Activated CD8-positive, alpha-beta memory T cell treated with anti-CD3 and anti-CD28 coated beads, Interleukin-2, amount 10 ng/mL, durations not matched to agents 7 days and 5 days (primary cell): ENCODE measurements at regions not wholly inside any gene's neighbourhood (a gene's known extent, or its start where the extent isn't known, plus 50 kb on each side); places are given as distances from the start of the nearest gene placed in this dataset.
A peak's percentile ranks its signal among the peaks of the same experiment; 100 is the strongest.

ENCODE experiments used
- ATAC-seq: fragments of 150-1000 bp; cut with Tn5 transposase; one replicate; pipeline ENCODE4 v1.10.0; 2021; ENCODE audit warnings: moderate library complexity
- CTCF ChIA-PET: fragments of 350-600 bp; sonication (Branson Sonifier 250); formaldehyde crosslinking; loops from one replicate; lab custom pipeline; 2021; ENCODE audit warnings: antibody characterized with exemption; lab: Charles Lee
- DNase-seq: peaks from one replicate; pipeline ENCODE4 v3.0.0-alpha.2; 2020
- H3K27ac Mint-ChIP-seq: one replicate; pipeline ENCODE4 v1.8.0; 2021; ENCODE audit warnings: mild to moderate bottlenecking, mixed read lengths
- H3K27me3 Mint-ChIP-seq: one replicate; pipeline ENCODE4 v1.8.0; 2021; ENCODE audit warnings: mixed read lengths
- H3K36me3 Mint-ChIP-seq: one replicate; pipeline ENCODE4 v1.8.0; 2021; ENCODE audit warnings: mild to moderate bottlenecking, mixed read lengths
- H3K4me1 Mint-ChIP-seq: one replicate; pipeline ENCODE4 v1.8.0; 2021; ENCODE audit warnings: mixed read lengths
- H3K4me3 Mint-ChIP-seq: one replicate; pipeline ENCODE4 v1.8.0; 2021; ENCODE audit warnings: mild to moderate bottlenecking, moderate library complexity, mixed read lengths
- H3K9me3 Mint-ChIP-seq: one replicate; pipeline ENCODE4 v1.8.0; 2022; ENCODE audit warnings: low read depth, mixed read lengths

DNA sequence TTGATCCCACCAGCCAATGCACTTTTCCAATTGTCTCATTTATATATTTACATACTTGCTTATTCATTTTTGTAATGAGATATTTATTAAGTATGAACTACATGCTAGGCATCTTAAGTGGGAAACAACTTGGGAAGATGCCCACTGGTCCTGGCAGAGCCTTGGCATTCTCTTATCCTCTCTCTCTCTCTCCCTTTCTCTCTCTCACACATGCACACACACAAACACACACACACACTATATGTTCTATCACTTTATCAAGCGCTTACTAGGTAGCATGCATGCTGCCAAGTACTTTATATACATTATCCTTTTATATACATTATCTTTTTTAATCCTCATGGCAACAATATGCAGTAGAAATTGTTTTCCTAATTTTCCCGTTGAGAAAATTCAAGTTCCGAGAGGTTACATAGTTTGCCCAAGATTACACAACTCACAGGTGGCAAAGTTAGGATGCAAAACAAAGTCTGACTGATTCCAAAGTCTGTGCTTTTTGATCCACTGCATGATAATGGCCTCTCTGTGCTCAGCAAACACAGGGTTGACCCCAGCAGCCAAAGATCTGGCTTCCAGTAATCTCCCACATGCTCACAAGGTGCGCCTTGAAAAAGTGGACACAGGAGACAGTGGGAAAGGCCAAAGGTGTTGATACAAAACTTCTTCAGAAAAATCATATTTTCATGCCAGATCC lies 173.1 kb upstream of the KLF3 start:
- Mint-ChIP-seq H3K36me3 (no peaks in the 10 kb centered on the region), H3K9me3 (no peaks in the 10 kb centered on the region), H3K4me3 (no peak overlapping the region), H3K27ac (no peak overlapping the region), H3K4me1 (peaks cover 11% of the 10 kb centered on the region), H3K27me3 (peaks cover 3% of the 10 kb centered on the region)
- CTCF ChIA-PET: no interaction called here
- ATAC-seq (no peak), DNase-seq (no peak)

DNA sequence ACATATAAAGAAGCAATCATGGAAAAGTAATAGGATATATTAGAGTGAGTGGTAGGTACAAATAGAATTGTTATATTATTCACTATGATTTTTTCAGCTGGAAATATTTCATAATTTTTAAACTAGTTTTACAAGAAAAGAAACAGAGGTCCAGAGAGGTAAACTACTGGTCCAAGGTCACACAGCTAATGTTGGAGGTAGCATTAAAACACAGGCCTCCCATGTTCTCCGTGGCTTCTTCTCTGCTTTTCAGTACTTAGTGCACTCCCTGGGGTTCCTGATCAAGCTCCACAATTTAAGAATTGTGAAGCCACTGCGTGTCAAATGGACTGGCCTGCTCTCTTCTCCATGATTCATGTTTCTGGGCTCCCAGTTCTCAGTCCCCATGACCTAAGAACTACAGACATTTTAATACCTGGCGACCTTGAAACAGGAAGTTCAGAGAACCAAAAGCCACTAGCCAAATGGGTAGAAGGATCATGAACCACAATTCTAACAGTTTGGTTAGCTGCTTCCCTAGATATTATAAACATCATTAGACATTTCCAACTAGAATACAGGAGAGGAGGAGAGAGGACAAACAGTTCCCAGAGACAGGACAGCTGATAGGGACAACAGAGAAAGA lies 172.0 kb upstream of the KLF3 start:
- ATAC-seq: no peak
- H3K9me3 Mint-ChIP-seq: no peaks in the 10 kb centered on the region
- peaks cover 4% of the 10 kb centered on the region for H3K27me3 Mint-ChIP-seq
- CTCF ChIA-PET: no interaction called here
- DNase-seq: no peak
- H3K4me1 Mint-ChIP-seq: peaks cover 11% of the 10 kb centered on the region
- H3K36me3 Mint-ChIP-seq: no peaks in the 10 kb centered on the region
- H3K27ac Mint-ChIP-seq: no peak overlapping the region
- no peak overlapping the region for H3K4me3 Mint-ChIP-seq

DNA sequence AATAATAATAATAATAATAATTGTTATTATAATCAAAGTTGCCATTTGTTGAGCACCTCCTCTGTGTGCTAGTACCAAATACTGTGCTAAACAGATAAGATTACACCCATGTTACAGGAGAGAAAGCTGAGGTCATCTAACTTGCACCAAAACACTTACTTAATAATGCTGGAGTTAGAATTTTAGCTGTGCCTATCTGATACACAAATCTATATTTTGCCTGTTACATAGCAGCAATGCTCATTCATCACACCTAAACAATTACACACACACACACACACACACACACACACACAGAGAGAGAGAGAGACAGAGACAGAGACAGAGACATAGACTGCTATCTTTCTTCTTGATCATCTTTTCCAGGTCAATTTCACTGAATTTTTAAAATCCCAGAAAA lies 170.9 kb upstream of the KLF3 start:
- Mint-ChIP-seq H3K36me3 (no peaks in the 10 kb centered on the region), H3K4me1 (peaks cover 11% of the 10 kb centered on the region), H3K4me3 (no peak overlapping the region), H3K9me3 (no peaks in the 10 kb centered on the region), H3K27ac (no peak overlapping the region), H3K27me3 (peaks cover 14% of the 10 kb centered on the region)
- CTCF ChIA-PET: no interaction called here
- DNase-seq (no peak), ATAC-seq (no peak)

DNA sequence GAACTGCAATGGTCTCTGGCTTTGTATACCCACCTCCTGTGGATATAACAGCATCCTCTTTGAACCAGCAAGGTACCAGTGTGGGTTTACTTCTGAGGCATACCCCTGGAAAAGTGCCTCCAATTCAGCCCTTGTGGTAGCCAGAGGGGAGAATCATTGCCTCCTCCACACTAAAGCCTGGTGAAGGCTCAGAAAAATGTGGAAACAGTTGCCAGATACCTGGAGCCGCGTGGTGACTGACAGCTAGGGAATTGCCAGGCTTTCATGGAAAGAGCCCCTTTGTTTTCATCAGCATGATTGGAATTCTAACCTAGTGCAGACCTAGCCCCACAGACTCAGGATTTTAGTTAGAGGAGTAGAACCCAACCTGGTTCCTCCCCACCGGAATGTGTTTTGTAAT lies 168.6 kb upstream of the KLF3 start:
- Mint-ChIP-seq H3K4me3 (no peak overlapping the region), H3K4me1 (peaks cover 8% of the 10 kb centered on the region), H3K27me3 (peaks cover 24% of the 10 kb centered on the region), H3K9me3 (no peaks in the 10 kb centered on the region), H3K27ac (no peak overlapping the region), H3K36me3 (no peaks in the 10 kb centered on the region)
- CTCF ChIA-PET: no interaction called here
- no peak for ATAC-seq
- no peak for DNase-seq

DNA sequence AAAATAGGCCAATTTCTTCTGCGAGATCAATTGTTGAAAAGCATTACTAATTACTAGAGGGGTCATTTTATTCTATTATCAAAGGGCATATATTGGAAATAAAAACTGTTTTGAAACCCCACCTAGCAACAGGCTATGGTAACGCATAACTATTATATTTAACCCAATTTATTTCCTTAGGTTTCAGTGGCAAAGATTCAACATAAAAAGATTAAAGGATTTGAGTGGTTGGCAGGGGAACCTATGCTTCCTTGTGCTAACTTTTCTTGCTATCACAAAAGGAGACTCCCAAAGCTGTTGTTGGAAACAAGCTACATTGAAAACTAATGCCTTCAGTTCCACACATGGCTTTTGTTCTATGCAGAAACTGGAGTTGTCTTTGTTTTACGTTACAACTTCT lies 166.9 kb upstream of the KLF3 start:
- H3K9me3 Mint-ChIP-seq: no peaks in the 10 kb centered on the region
- H3K4me1 Mint-ChIP-seq: peaks cover 2% of the 10 kb centered on the region
- peaks cover 35% of the 10 kb centered on the region for H3K27me3 Mint-ChIP-seq
- no peak for ATAC-seq
- H3K27ac Mint-ChIP-seq: no peak overlapping the region
- CTCF ChIA-PET: interaction anchor here (0.9 kb wide), 1 partner anchor 178 kb away, joined by 6 read pairs; no protein-coding TSS in a partner anchor
- H3K4me3 Mint-ChIP-seq: no peak overlapping the region
- no peak for DNase-seq
- no peaks in the 10 kb centered on the region for H3K36me3 Mint-ChIP-seq

DNA sequence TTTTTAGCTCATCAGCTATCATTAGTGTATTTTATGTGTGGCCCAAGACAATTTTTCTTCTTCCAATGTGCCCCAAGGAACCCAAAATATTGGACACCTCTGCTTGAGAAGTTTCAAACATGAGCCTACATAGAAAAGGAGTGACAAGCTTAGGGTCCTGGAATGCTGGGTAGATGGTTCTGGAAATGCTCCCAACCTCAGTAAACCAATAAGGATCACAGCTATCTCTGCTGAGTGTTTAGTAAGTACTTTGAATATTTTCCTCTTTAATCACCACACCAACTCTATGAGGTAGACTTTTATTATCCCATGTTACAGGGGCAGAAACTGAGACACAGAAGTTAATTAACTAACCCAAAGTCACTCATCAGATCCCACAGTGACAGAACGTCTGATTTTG lies 164.9 kb upstream of the KLF3 start:
- Mint-ChIP-seq H3K9me3 (no peaks in the 10 kb centered on the region), H3K27ac (no peak overlapping the region), H3K4me3 (no peak overlapping the region), H3K36me3 (no peaks in the 10 kb centered on the region), H3K4me1 (peaks cover 8% of the 10 kb centered on the region), H3K27me3 (peaks cover 42% of the 10 kb centered on the region)
- DNase-seq (no peak), ATAC-seq (no peak)
- CTCF ChIA-PET: no interaction called here

DNA sequence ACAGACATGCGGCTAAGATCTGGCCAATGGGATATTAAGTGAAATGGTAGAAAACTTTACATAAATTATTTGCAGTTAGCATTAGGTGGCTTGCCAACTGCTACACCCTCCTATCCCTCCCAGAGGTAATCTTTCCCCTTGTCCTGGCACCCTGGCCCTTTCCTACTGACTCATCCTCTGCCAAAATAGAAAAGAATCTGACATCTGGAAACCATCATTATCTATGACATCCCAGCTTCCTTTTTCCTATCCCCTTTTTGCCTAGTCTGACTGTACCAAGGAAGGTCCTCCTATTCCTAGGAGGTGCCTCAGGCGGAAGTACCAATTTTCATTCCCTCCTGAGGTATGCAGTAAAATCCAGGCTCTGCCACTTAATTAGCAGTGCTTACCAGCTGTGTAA lies 163.6 kb upstream of the KLF3 start:
- ATAC-seq (no peak), DNase-seq (no peak)
- Mint-ChIP-seq H3K4me3 (no peak overlapping the region), H3K36me3 (peaks cover 3% of the 10 kb centered on the region), H3K27me3 (peaks cover 54% of the 10 kb centered on the region), H3K9me3 (no peaks in the 10 kb centered on the region), H3K4me1 (peaks cover 9% of the 10 kb centered on the region), H3K27ac (no peak overlapping the region)
- CTCF ChIA-PET: interaction anchor here (1.1 kb wide), 1 partner anchor 144 kb away, joined by 3 read pairs; no protein-coding TSS in a partner anchor

DNA sequence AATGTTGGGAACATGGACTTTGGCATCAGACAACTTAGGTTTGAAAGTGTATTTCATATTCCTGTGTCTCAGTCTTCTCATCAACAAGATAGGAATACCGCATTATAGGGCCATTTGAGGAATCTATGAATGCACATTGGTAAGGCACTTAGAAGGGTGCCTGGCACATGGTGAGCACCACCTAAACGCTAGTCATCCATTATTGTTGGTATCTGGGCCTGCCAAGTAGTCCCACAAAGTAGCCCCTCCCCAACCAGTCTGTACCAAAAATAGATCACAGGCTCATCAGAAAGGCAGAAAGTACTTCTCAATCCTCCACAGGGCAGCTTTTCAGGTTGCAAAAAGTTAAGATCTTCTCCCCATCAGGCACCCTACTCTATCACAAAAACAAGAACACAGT lies 162.3 kb upstream of the KLF3 start:
- no peak overlapping the region for H3K27ac Mint-ChIP-seq
- H3K9me3 Mint-ChIP-seq: no peaks in the 10 kb centered on the region
- no peak for ATAC-seq
- H3K27me3 Mint-ChIP-seq: peaks cover 66% of the 10 kb centered on the region
- H3K4me1 Mint-ChIP-seq: peaks cover 9% of the 10 kb centered on the region
- CTCF ChIA-PET: no interaction called here
- no peak for DNase-seq
- H3K36me3 Mint-ChIP-seq: peaks cover 3% of the 10 kb centered on the region
- no peak overlapping the region for H3K4me3 Mint-ChIP-seq

DNA sequence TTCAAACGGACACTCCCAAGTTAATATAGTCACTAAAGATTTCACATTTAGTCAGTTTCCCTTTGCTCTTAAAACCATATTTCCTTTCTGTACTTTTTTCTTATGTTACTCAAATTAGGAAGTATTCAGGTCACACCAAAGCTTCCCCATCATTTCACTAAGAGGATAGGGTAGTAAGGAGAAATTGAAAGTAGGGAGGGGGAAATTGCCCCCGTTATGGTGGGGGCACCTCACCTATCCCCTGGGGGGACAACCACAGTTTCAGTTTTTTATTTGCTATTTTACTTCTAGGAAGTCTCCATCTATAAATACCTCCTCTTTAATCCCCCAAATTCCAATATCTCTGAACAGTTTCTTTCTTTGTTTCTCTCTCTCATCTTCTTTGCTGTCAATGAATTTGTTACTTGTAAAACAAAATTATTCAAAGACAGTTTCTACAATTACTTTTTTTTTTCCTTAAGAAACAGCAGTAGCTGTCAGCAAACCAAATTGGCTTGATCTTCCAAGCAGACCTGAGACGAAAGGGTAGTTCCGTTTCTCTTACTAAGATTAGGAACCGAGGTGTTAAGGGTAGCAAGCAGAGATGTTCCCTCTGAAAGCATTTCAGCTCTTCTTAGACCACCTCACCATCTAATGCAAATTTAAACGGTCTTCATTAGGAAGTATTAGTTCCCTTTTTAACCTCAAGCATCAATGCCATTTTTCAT lies 160.2 kb upstream of the KLF3 start:
- Mint-ChIP-seq H3K27ac (peak overlapping the region; percentile 38), H3K9me3 (no peaks in the 10 kb centered on the region), H3K27me3 (peaks cover 75% of the 10 kb centered on the region), H3K4me1 (peaks cover 14% of the 10 kb centered on the region), H3K36me3 (peaks cover 3% of the 10 kb centered on the region), H3K4me3 (no peak overlapping the region)
- CTCF ChIA-PET: interaction anchor here (1.5 kb wide), 1 partner anchor 324 kb away, joined by 4 read pairs; no protein-coding TSS in a partner anchor
- DNase-seq (no peak), ATAC-seq (no peak)

DNA sequence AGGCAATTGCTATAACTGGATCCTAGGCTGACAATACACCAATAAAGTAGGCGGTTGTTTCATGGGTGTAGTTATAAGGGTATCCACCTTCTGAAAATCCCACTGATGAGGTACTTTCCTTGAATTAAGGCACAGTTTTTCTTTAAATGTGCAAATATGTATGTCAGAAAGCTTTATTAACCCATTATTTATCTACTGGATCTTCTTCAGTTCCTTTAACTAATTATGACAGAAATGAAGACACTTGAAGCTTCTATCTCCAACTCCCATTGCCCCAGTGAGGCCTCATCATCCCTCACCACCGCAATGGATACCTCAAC lies 159.6 kb upstream of the KLF3 start:
- no peak overlapping the region for H3K27ac Mint-ChIP-seq
- CTCF ChIA-PET: no interaction called here
- no peak overlapping the region for H3K4me3 Mint-ChIP-seq
- H3K27me3 Mint-ChIP-seq: peaks cover 75% of the 10 kb centered on the region
- peaks cover 3% of the 10 kb centered on the region for H3K36me3 Mint-ChIP-seq
- no peaks in the 10 kb centered on the region for H3K9me3 Mint-ChIP-seq
- ATAC-seq (no peak), DNase-seq (no peak)
- H3K4me1 Mint-ChIP-seq: peaks cover 19% of the 10 kb centered on the region

DNA sequence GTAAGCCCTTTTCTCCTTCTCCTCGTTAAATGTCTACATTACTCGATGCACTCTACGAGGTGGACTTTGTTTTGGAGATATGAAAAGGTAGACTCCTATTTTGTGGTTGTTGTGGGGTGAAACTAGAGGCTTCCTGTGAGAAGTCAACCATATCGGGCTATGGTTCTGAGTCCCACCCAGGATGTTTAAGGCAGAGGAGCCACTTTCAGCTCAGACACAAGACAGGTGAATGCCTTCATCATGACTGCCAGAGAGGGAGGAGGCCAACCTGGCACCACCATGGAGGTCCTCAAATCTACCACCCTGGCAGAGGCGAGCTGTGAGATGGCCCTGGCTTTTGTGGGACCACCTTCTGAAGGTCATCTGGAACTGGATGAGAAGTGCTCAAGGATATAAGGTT lies 154.4 kb upstream of the KLF3 start:
- Mint-ChIP-seq H3K27me3 (peaks cover 80% of the 10 kb centered on the region), H3K36me3 (peaks cover 12% of the 10 kb centered on the region), H3K4me1 (peaks cover 33% of the 10 kb centered on the region), H3K9me3 (no peaks in the 10 kb centered on the region), H3K4me3 (no peak overlapping the region), H3K27ac (peak overlapping the region; percentile 2)
- peak; percentile 86 for ATAC-seq
- CTCF ChIA-PET: interaction anchor here (1.3 to 1.5 kb wide), 2 partner anchors 14 to 20 kb away, joined by 3 to 6 read pairs; no protein-coding TSS in a partner anchor
- DNase-seq: peak; percentile 67

DNA sequence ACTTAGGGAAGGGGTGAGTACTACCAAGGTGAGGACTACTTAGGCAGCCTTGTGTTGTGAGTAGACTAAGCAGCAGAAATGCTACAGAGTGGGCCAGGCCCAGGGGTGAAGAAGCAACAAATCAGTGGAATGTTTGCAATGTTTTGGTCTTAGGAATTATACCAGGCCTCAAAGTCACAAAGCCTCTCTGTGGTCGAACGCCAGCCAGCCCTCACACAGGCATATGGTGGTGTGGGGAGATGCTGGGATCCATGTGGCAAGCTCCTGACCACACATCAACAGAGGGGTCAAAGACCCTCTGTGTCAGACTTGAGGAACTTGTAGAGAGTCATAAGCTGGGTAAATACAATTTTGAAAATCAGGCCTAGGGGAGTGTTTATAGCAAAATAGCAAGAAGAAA lies 153.8 kb upstream of the KLF3 start:
- Mint-ChIP-seq H3K4me3 (no peak overlapping the region), H3K4me1 (peaks cover 36% of the 10 kb centered on the region), H3K27ac (no peak overlapping the region), H3K27me3 (peaks cover 79% of the 10 kb centered on the region), H3K36me3 (peaks cover 9% of the 10 kb centered on the region), H3K9me3 (no peaks in the 10 kb centered on the region)
- CTCF ChIA-PET: interaction anchor here (1.3 to 1.5 kb wide), 2 partner anchors 14 to 20 kb away, joined by 3 to 6 read pairs; no protein-coding TSS in a partner anchor
- no peak for ATAC-seq
- no peak for DNase-seq

DNA sequence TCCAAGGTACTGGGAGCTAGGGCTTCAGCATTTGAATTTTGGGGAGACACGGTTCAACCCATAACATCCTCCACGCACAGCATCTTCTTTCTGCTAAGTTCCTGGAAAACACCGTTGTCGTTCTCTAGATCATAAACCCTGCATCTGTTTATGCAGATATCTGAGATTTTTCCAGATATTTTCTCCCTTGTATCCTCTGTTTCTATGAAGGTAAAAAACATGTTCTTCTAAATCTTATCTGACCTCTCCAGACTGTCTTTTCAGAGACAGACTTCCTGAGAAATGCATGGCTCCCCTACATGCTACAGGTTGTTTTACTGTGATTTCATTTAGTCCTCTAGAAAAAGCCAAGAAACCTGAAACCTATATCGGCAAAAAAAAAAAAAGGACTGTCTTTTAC lies 152.3 kb upstream of the KLF3 start:
- peaks cover 36% of the 10 kb centered on the region for H3K4me1 Mint-ChIP-seq
- DNase-seq (no peak), ATAC-seq (no peak)
- peaks cover 73% of the 10 kb centered on the region for H3K27me3 Mint-ChIP-seq
- no peak overlapping the region for H3K27ac Mint-ChIP-seq
- H3K9me3 Mint-ChIP-seq: no peaks in the 10 kb centered on the region
- H3K36me3 Mint-ChIP-seq: peaks cover 9% of the 10 kb centered on the region
- H3K4me3 Mint-ChIP-seq: no peak overlapping the region
- CTCF ChIA-PET: no interaction called here

DNA sequence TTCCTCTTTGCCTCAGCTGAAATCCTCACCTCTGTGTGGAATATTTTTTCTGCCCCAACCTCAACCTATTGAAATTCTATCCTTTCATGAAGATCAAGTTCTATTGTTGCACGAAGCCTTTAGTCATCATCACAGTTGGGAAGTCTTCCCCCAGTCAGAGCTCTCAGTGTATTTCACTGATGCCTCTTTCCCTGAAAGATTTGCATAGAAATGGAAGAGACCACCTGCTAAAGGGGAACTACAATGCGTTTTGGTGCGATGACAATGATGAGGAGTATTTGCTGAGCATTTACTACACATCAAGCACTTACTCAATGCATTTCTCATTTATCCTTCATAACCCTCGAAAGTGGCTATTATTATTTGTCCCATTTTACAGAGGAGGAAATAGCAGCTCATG lies 151.2 kb upstream of the KLF3 start:
- H3K27me3 Mint-ChIP-seq: peaks cover 66% of the 10 kb centered on the region
- CTCF ChIA-PET: no interaction called here
- no peak overlapping the region for H3K4me3 Mint-ChIP-seq
- ATAC-seq (no peak), DNase-seq (no peak)
- H3K27ac Mint-ChIP-seq: no peak overlapping the region
- H3K36me3 Mint-ChIP-seq: peaks cover 9% of the 10 kb centered on the region
- peaks cover 36% of the 10 kb centered on the region for H3K4me1 Mint-ChIP-seq
- H3K9me3 Mint-ChIP-seq: no peaks in the 10 kb centered on the region
